ENCODE measurements at regions not wholly inside any gene's neighbourhood (a gene's known extent, or its start where the extent isn't known, plus 50 kb on each side); places are given as distances from the start of the nearest gene placed in this dataset.
"Not testable (repeated sequence)": the region's sequence is repeated elsewhere in the genome, so short reads cannot be mapped to it uniquely, and the experiment has no call there.

DNA sequence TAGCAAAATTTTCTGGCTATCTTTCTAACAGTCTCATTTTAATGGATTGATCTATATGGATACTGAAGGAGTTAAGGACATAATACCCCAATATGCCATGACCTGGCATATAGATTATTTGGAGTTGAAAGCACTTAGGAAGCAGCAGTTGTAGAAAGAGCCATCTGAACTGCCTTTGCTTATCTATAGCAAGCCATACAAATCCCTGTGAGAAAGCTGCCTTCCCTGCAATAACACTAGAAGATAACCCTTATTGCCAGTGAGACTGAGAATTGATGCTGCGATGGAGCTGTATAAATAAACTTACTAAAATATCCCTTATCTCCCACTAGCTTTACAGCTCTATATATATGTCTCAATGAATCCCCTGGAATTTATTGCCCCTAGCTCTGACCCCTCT is 346.3 kb downstream of the TECRL start (continued):
- TF ChIP-seq GATA4 (IDR thresholded peaks at IDR 0.05; ENCODE audit: borderline replicate concordance, low read depth): no peak

DNA sequence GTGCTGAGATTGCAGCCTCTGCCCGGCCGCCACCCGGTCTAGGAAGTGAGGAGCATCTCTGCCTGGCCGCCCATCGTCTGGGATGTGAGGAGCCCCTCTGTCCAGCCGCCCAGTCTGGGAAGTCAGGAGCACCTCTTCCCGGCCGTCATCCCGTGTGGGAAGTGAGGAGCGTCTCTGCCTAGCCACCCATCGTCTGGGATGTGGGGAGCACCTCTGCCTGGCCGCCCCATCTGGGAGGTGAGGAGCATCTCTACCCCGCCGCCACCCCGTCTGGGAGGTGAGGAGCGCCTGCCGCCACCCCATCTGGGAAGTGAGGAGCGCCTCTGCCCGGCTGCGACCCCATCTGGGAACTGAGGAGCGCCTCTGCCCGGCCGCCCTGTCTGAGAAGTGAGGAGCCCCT is 372.2 kb downstream of the TECRL start:
- DNase-seq (ENCODE audit: low spot score); H3K9ac ChIP-seq (ENCODE audit: insufficient read depth, low read depth, low read length); H3K79me2 ChIP-seq (ENCODE audit: insufficient read depth, low read length); H3K9me3 ChIP-seq (ENCODE audit: low read length); BruUV-seq (replicated peaks); H3K4me2 ChIP-seq (ENCODE audit: low read depth, low read length); H3K27ac ChIP-seq (ENCODE audit: extremely low read length, insufficient read depth, low read length); H3K36me3 ChIP-seq (replicated peaks in 1 of 2; ENCODE audit: control insufficient read depth in 1 of 2, insufficient read depth in 2 of 2, low read length in 2 of 2); H3K27me3 ChIP-seq (ENCODE audit: control insufficient read depth in 1 of 2, insufficient read depth in 2 of 2, low read length in 2 of 2); ATAC-seq; POLR2A ChIA-PET; H3K4me3 ChIP-seq (replicated peaks in 1 of 3; ENCODE audit: insufficient read depth in 1 of 3, low read depth in 2 of 3, low read length in 3 of 3); CTCF ChIA-PET (ENCODE audit: low intra/inter-chr PET ratio, low total read pairs); intact Hi-C loops (cut with micrococcal nuclease; ENCODE audit: unreplicated experiment); H2AFZ ChIP-seq (ENCODE audit: low read length); H3K4me1 ChIP-seq (ENCODE audit: insufficient read depth, low read length); FAIRE-seq; in situ Hi-C loops (cut with HindIII; ENCODE audit: extremely low pct_ligation_motif_present, low pct_unique_long_range_greater_than_20kb); H4K20me1 ChIP-seq (ENCODE audit: insufficient read depth, low read length): not testable (repeated sequence)
- WGBS (ENCODE audit: low lambda C conversion rate): no CpG with 5 or more reads among the region's 23 CpGs

GRCh38 chr4:64022560-64022959 is 386.7 kb downstream of the TECRL start:
- Histone ChIP-seq H3K9ac (ENCODE audit: insufficient read depth, low read depth, low read length) (no peak overlapping the region), H3K4me3 (replicated peaks in 1 of 3; ENCODE audit: insufficient read depth in 1 of 3, low read depth in 2 of 3, low read length in 3 of 3) (no peak overlapping the region), H3K27me3 (ENCODE audit: control insufficient read depth in 1 of 2, insufficient read depth in 2 of 2, low read length in 2 of 2) (no peaks in the 10 kb centered on the region), H3K79me2 (ENCODE audit: insufficient read depth, low read length) (no peaks in the 10 kb centered on the region), H3K9me3 (ENCODE audit: low read length) (peaks cover 30% of the 10 kb centered on the region), H4K20me1 (ENCODE audit: insufficient read depth, low read length) (no peaks in the 10 kb centered on the region), H3K4me2 (ENCODE audit: low read depth, low read length) (no peak overlapping the region), H3K27ac (ENCODE audit: extremely low read length, insufficient read depth, low read length) (no peak overlapping the region), H3K36me3 (replicated peaks in 1 of 2; ENCODE audit: control insufficient read depth in 1 of 2, insufficient read depth in 2 of 2, low read length in 2 of 2) (no peaks in the 10 kb centered on the region), H2AFZ (ENCODE audit: low read length) (no peak overlapping the region), H3K4me1 (ENCODE audit: insufficient read depth, low read length) (no peaks in the 10 kb centered on the region)
- intact Hi-C loops (cut with micrococcal nuclease; ENCODE audit: unreplicated experiment) (no loop called here), in situ Hi-C loops (cut with HindIII; ENCODE audit: extremely low pct_ligation_motif_present, low pct_unique_long_range_greater_than_20kb) (no loop called here)
- DNase-seq (ENCODE audit: low spot score): no peak
- POLR2A ChIA-PET: no interaction called here
- FAIRE-seq: no peak
- CTCF ChIA-PET (ENCODE audit: low intra/inter-chr PET ratio, low total read pairs): no interaction called here
- no TSS peak for BruUV-seq (replicated peaks)
- no peak for ATAC-seq
- no peak for TF ChIP-seq ZNF33A (CRISPR knock-in tag; IDR thresholded peaks at IDR 0.05; ENCODE audit: borderline replicate concordance)
- TF ChIP-seq XRCC5 (optimal IDR thresholded peaks at IDR 0.05; ENCODE audit: low read length): no peak
- TF ChIP-seq TEAD2 (CRISPR knock-in tag; IDR thresholded peaks at IDR 0.05): no peak
- no peak for TF ChIP-seq REPIN1 (CRISPR knock-in tag; IDR thresholded peaks at IDR 0.05; ENCODE audit: borderline replicate concordance, low read depth)
- no peak for TF ChIP-seq PITX1 (CRISPR knock-in tag; IDR thresholded peaks at IDR 0.05)
- no peak for TF ChIP-seq ATRX (CRISPR knock-in tag; IDR thresholded peaks at IDR 0.05; ENCODE audit: borderline replicate concordance)
- TF ChIP-seq, protein P1, sequence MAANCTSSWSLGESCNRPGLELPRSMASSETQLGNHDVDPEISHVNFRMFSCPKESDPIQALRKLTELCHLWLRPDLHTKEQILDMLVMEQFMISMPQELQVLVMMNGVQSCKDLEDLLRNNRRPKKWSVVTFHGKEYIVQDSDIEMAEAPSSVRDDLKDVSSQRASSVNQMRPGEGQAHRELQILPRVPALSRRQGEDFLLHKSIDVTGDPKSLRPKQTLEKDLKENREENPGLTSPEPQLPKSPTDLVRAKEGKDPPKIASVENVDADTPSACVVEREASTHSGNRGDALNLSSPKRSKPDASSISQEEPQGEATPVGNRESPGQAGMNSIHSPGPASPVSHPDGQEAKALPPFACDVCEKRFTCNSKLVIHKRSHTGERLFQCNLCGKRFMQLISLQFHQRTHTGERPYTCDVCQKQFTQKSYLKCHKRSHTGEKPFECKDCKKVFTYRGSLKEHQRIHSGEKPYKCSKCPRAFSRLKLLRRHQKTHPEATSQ (CRISPR knock-in tag; IDR thresholded peaks at IDR 0.05; ENCODE audit: borderline replicate concordance): no peak
- no peak for TF ChIP-seq ZNF644 (CRISPR knock-in tag; IDR thresholded peaks at IDR 0.05; ENCODE audit: low read depth)
- no peak for TF ChIP-seq RORA (CRISPR knock-in tag; IDR thresholded peaks at IDR 0.05)
- TF ChIP-seq TSC22D2 (CRISPR knock-in tag; IDR thresholded peaks at IDR 0.05; ENCODE audit: borderline replicate concordance): no peak
- TF ChIP-seq ZMAT3 (CRISPR knock-in tag; conservative IDR thresholded peaks at IDR 0.05): no peak
- no peak for TF ChIP-seq ISL2 (CRISPR knock-in tag; IDR thresholded peaks at IDR 0.05)
- TF ChIP-seq ZNF557 (CRISPR knock-in tag; IDR thresholded peaks at IDR 0.05): no peak
- TF ChIP-seq, protein P2, sequence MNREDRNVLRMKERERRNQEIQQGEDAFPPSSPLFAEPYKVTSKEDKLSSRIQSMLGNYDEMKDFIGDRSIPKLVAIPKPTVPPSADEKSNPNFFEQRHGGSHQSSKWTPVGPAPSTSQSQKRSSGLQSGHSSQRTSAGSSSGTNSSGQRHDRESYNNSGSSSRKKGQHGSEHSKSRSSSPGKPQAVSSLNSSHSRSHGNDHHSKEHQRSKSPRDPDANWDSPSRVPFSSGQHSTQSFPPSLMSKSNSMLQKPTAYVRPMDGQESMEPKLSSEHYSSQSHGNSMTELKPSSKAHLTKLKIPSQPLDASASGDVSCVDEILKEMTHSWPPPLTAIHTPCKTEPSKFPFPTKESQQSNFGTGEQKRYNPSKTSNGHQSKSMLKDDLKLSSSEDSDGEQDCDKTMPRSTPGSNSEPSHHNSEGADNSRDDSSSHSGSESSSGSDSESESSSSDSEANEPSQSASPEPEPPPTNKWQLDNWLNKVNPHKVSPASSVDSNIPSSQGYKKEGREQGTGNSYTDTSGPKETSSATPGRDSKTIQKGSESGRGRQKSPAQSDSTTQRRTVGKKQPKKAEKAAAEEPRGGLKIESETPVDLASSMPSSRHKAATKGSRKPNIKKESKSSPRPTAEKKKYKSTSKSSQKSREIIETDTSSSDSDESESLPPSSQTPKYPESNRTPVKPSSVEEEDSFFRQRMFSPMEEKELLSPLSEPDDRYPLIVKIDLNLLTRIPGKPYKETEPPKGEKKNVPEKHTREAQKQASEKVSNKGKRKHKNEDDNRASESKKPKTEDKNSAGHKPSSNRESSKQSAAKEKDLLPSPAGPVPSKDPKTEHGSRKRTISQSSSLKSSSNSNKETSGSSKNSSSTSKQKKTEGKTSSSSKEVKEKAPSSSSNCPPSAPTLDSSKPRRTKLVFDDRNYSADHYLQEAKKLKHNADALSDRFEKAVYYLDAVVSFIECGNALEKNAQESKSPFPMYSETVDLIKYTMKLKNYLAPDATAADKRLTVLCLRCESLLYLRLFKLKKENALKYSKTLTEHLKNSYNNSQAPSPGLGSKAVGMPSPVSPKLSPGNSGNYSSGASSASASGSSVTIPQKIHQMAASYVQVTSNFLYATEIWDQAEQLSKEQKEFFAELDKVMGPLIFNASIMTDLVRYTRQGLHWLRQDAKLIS (CRISPR knock-in tag; IDR thresholded peaks at IDR 0.05): no peak

Measured in HepG2 (cell line).